Spleen (tissue), 11 donors: ENCODE measurements at regions not wholly inside any gene's neighbourhood (a gene's known extent, or its start where the extent isn't known, plus 50 kb on each side); places are given as distances from the start of the nearest gene placed in this dataset.

Source experiments
- DNase-seq: peaks from one replicate; pipeline ENCODE4 v3.0.0-alpha.2; 2020
- H3K27ac ChIP-seq, 8 donors: fragments of 200-600 bp; sonication (generic) in 7 of 8; 1 replicate in 4 of 8; 2 replicates in 4 of 8; pipeline versions ENCODE4 v1.5.0 to v1.8.0; 2016 to 2021; ENCODE audit warnings: inconsistent platforms in 4 of 8, mild to moderate bottlenecking in 4 of 8, moderate library complexity in 1 of 8
- H3K27me3 ChIP-seq, 7 donors: fragments of 200-600 bp; sonication (generic) in 6 of 7; replicated peaks in 1 of 7; 1 replicate in 4 of 7; 2 replicates in 3 of 7; pipeline versions ENCODE4 v1.5.0 to v1.8.0; 2016 to 2021; ENCODE audit warnings: inconsistent platforms in 3 of 7, mild to moderate bottlenecking in 1 of 7
- H3K36me3 ChIP-seq, 6 donors: fragments of 200-600 bp; sonication (generic) in 5 of 6; 1 replicate in 4 of 6; 2 replicates in 2 of 6; pipeline versions ENCODE4 v1.5.0 to v1.8.0; 2016 to 2021; ENCODE audit warnings: inconsistent platforms in 2 of 6
- H3K4me1 ChIP-seq, 6 donors: fragments of 200-600 bp; sonication (generic) in 5 of 6; 1 replicate in 3 of 6; 2 replicates in 3 of 6; pipeline versions ENCODE4 v1.5.0 to v1.8.0; 2016 to 2021; ENCODE audit warnings: inconsistent platforms in 3 of 6
- H3K4me3 ChIP-seq, 8 donors: fragments of 200-600 bp; sonication (generic) in 7 of 8; 1 replicate in 4 of 8; 2 replicates in 4 of 8; pipeline versions ENCODE4 v1.5.0 to v1.8.0; 2016 to 2021; ENCODE audit warnings: inconsistent platforms in 4 of 8, mild to moderate bottlenecking in 4 of 8, moderate library complexity in 2 of 8
- H3K9me3 ChIP-seq, 8 donors: fragments of 200-600 bp; sonication (generic) in 7 of 8; 1 replicate in 4 of 8; 2 replicates in 4 of 8; pipeline versions ENCODE4 v1.5.0 to v1.8.0; 2016 to 2021; ENCODE audit warnings: inconsistent platforms in 4 of 8
- POLR2A ChIP-seq, 3 donors: fragments of 450-650 bp; IDR thresholded peaks; one replicate each; pipeline ENCODE4 v1.5.1; 2017; ENCODE audit warnings: antibody characterized with exemption in 3 of 3, mild to moderate bottlenecking in 1 of 3
- POLR2AphosphoS5 ChIP-seq, 3 donors: sonication (generic); formaldehyde crosslinking; IDR thresholded peaks; one replicate each; pipeline ENCODE4 v1.5.1; 2017; ENCODE audit warnings: antibody characterized with exemption in 3 of 3
- WGBS, 5 donors: extraction: QIAGEN DNeasy Blood & Tissue Kit in 3 of 5; methylation state at CpG; one replicate each; pipeline versions ENCODE4 v1.1.5 to v1.1.7; 2013 to 2018; 5-methylcytosine and 5-hydroxymethylcytosine counted together
- intact Hi-C: fragments of 100-400 bp; cut with DNase I; formaldehyde crosslinking; loops from one replicate; pipeline ENCODE4 v1.15.0; 2023; ENCODE audit warnings: low total_unique reads
- TF ChIP-seq, protein P1 (sequence below), 11 experiments: fragments of 200-600 bp in 7 of 11; fragments of 450-650 bp in 4 of 11; sonication (generic) in 4 of 11; IDR thresholded peaks in 8 of 11; conservative IDR thresholded peaks in 3 of 11; 1 replicate in 7 of 11; 2 replicates in 4 of 11; pipeline versions ENCODE4 v1.4.0 to v1.8.0; 2016 to 2021; ENCODE audit warnings: antibody characterized with exemption in 11 of 11, inconsistent platforms in 4 of 11, mild to moderate bottlenecking in 1 of 11
- donor health status: healthy with polysubstance abuse.
- donor health status: DM: no; HTN: no; CAD: no; lungs with moderate emphysema.
- donor health status: DM: no; HTN: no; CAD: no.
- donor health status: Bipolar disorder and iron deficiency.
- donor health status: healthy.
- donor health status: DM: no; HTN: no; CAD: no.
- donor health status: DM: yes; HTN: yes; CAD: no.

DNA sequence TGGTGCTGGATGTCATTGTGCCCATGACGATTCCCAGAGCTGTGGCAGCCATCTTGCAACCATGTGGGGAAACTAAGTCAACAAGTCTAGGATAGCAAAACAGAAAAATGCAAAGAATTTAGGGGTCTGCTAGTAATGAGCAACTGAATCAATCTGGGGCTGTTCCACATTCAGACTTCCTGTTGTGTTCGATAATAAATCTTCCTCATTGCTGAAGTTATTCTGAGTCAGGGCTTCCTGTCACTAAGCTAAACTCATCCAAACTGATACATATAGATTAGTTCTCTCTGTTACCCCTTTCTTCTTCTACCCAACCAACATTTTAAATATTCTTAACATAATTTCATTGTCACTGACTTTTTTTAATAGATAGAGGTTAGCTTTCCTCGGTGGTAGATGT lies 205.9 kb downstream of the HACE1 start:
- Histone ChIP-seq H3K27ac (peak overlapping the region in 4 of 8 donors; percentile 0 to 46 (median 40)), H3K9me3 (no peaks in the 10 kb centered on the region), H3K4me1 (peaks cover 0 to 8% (median 0%) of the 10 kb centered on the region in 6 donors), H3K27me3 (no peaks in the 10 kb centered on the region), H3K36me3 (no peaks in the 10 kb centered on the region), H3K4me3 (no peak overlapping the region)
- intact Hi-C loops = no loop called here
- no peak for TF ChIP-seq POLR2A (IDR thresholded peaks at IDR 0.05)
- WGBS, 5 donors = 42 to 47% (median 43%) methylated on average over 3 of the region's 3 CpGs
- no peak for DNase-seq

DNA sequence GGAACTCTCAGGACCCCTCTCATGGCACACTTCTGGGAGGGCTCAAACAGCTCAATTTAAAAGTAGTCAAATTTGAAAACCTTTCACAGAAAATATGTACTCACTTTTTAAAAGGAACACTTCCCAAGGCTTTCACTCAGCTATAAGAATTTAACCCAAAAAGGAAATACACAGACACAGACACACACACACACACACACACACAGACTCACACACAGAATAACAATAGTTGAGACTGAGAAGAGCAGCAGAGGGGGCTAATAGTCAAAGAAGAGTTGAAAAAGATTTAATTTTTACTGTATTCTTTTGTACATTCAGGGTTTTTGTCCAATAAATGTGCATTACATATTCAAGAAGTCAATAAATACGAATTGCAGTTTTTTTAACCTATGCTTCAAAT lies 211.4 kb downstream of the HACE1 start:
- intact Hi-C loops = no loop called here
- peaks cover 0 to under 1% (median 0%) of the 10 kb centered on the region in 6 donors for H3K4me1 ChIP-seq
- 84 to 91% (median 89%) methylated on average over 1 of the region's 1 CpG for WGBS, 5 donors
- H3K27me3 ChIP-seq = no peaks in the 10 kb centered on the region
- no peak overlapping the region for H3K27ac ChIP-seq
- no peak for DNase-seq
- TF ChIP-seq, protein P1, sequence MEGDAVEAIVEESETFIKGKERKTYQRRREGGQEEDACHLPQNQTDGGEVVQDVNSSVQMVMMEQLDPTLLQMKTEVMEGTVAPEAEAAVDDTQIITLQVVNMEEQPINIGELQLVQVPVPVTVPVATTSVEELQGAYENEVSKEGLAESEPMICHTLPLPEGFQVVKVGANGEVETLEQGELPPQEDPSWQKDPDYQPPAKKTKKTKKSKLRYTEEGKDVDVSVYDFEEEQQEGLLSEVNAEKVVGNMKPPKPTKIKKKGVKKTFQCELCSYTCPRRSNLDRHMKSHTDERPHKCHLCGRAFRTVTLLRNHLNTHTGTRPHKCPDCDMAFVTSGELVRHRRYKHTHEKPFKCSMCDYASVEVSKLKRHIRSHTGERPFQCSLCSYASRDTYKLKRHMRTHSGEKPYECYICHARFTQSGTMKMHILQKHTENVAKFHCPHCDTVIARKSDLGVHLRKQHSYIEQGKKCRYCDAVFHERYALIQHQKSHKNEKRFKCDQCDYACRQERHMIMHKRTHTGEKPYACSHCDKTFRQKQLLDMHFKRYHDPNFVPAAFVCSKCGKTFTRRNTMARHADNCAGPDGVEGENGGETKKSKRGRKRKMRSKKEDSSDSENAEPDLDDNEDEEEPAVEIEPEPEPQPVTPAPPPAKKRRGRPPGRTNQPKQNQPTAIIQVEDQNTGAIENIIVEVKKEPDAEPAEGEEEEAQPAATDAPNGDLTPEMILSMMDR (IDR thresholded peaks at IDR 0.05 in 8 of 11, conservative IDR thresholded peaks at IDR 0.05 in 3 of 11) = no peak
- TF ChIP-seq POLR2A (IDR thresholded peaks at IDR 0.05) (no peak), POLR2AphosphoS5 (IDR thresholded peaks at IDR 0.05) (no peak)
- H3K4me3 ChIP-seq = no peak overlapping the region
- no peaks in the 10 kb centered on the region for H3K9me3 ChIP-seq
- no peaks in the 10 kb centered on the region for H3K36me3 ChIP-seq

GRCh38 chr6:104644848-104645247 lies 214.9 kb downstream of the HACE1 start:
- H3K9me3 ChIP-seq = no peaks in the 10 kb centered on the region
- DNase-seq = no peak
- TF ChIP-seq, protein P1 (IDR thresholded peaks at IDR 0.05 in 8 of 11, conservative IDR thresholded peaks at IDR 0.05 in 3 of 11) = no peak
- TF ChIP-seq POLR2AphosphoS5 (IDR thresholded peaks at IDR 0.05) = no peak
- TF ChIP-seq POLR2A (IDR thresholded peaks at IDR 0.05) = no peak
- no peak overlapping the region for H3K27ac ChIP-seq
- peaks cover 0 to 11% (median 2%) of the 10 kb centered on the region in 6 donors for H3K4me1 ChIP-seq
- intact Hi-C loops = no loop called here
- 67 to 96% (median 84%) methylated on average over 1 of the region's 1 CpG for WGBS, 5 donors
- H3K27me3 ChIP-seq = no peaks in the 10 kb centered on the region
- H3K4me3 ChIP-seq = no peak overlapping the region
- H3K36me3 ChIP-seq = no peaks in the 10 kb centered on the region

DNA sequence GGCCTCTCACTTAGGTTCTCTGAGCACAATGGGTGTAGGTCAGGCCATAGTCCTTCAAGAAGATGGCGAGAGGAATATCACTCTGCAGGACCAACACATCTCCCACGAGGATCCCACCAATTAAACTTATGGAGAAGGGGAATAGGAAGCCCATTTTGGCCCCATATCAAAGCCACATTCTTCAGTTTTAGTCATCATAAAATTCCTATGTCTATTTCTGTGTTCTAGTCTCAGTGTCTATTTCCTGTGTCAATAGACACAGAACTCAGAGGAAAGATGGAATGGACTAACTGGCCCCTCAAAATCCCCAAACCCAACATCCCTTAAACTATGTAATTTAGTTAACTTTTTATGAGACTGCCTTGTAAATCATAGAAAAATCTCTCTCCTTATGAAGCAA lies 216.8 kb downstream of the HACE1 start:
- Histone ChIP-seq H3K9me3 (no peaks in the 10 kb centered on the region), H3K4me1 (peaks cover 0 to 26% (median 9%) of the 10 kb centered on the region in 6 donors), H3K27me3 (no peaks in the 10 kb centered on the region), H3K36me3 (no peaks in the 10 kb centered on the region), H3K27ac (peak overlapping the region in 1 of 8 donors; percentile 17), H3K4me3 (no peak overlapping the region)
- TF ChIP-seq POLR2A (IDR thresholded peaks at IDR 0.05) (no peak), POLR2AphosphoS5 (IDR thresholded peaks at IDR 0.05) (no peak)
- TF ChIP-seq, protein P1 (IDR thresholded peaks at IDR 0.05 in 8 of 11, conservative IDR thresholded peaks at IDR 0.05 in 3 of 11) = no peak
- DNase-seq = no peak
- intact Hi-C loops = no loop called here
- WGBS, 5 donors = 57 to 80% (median 70%) methylated on average over 2 of the region's 2 CpGs

DNA sequence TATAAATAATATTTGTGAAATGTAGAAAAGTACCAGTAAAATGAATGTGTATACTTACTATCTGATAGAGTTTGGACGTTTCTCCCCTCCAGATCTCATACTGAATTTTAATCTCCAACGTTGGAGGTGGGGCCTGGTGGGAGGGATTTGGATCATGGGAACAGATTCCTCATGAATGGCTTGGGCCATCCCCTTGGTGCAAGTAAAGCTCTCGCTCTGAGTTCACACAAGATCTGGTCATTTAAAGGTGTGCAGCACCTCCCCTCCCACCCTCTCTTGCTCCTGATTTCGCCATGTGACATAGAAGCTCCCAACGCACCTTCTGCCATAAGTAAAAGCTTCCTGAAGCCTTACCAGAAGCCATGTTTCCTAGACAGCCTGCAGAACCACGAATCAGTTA lies 219.0 kb downstream of the HACE1 start:
- no peak for TF ChIP-seq POLR2AphosphoS5 (IDR thresholded peaks at IDR 0.05)
- no peak for DNase-seq
- H3K27me3 ChIP-seq = no peaks in the 10 kb centered on the region
- H3K36me3 ChIP-seq = no peaks in the 10 kb centered on the region
- 78 to 88% (median 80%) methylated on average over 6 of the region's 6 CpGs for WGBS, 5 donors
- no peak overlapping the region for H3K4me3 ChIP-seq
- intact Hi-C loops = no loop called here
- H3K4me1 ChIP-seq = peaks cover 0 to 26% (median 9%) of the 10 kb centered on the region in 6 donors
- H3K27ac ChIP-seq = peak overlapping the region in 3 of 8 donors; percentile 29 to 64 (median 58)
- no peaks in the 10 kb centered on the region for H3K9me3 ChIP-seq
